ENCODE measurements at regions not wholly inside any gene's neighbourhood (a gene's known extent, or its start where the extent isn't known, plus 50 kb on each side); places are given as distances from the start of the nearest gene placed in this dataset.

- no peak overlapping the region for H3K27ac ChIP-seq (ENCODE audit: low read length)
- H3K27me3 ChIP-seq (ENCODE audit: low read depth, low read length) = no peaks in the 10 kb centered on the region
- no peaks in the 10 kb centered on the region for H3K9me3 ChIP-seq (ENCODE audit: control insufficient read depth in 1 of 2, low read length in 2 of 2)
- H3K4me3 ChIP-seq (ENCODE audit: low read depth in 1 of 2, low read length in 2 of 2) = no peak overlapping the region
- no peaks in the 10 kb centered on the region for H3K36me3 ChIP-seq (ENCODE audit: control insufficient read depth in 1 of 2, insufficient read depth in 2 of 2, low read length in 2 of 2)
- no peaks in the 10 kb centered on the region for H3K4me1 ChIP-seq (ENCODE audit: control insufficient read depth in 1 of 2, insufficient read depth in 2 of 2, low read length in 2 of 2)
Measured at GRCh38 chr3:6155650-6156338, 705.1 kb upstream of the GRM7 start.

GRCh38 chr3:6165951-6166350 is 695.0 kb upstream of the GRM7 start:
- H3K27ac ChIP-seq (ENCODE audit: low read length) = no peak overlapping the region
- no peak overlapping the region for H3K4me3 ChIP-seq (ENCODE audit: low read depth in 1 of 2, low read length in 2 of 2)
- H3K27me3 ChIP-seq (ENCODE audit: low read depth, low read length) = no peaks in the 10 kb centered on the region
- H3K4me1 ChIP-seq (ENCODE audit: control insufficient read depth in 1 of 2, insufficient read depth in 2 of 2, low read length in 2 of 2) = no peaks in the 10 kb centered on the region
- H3K36me3 ChIP-seq (ENCODE audit: control insufficient read depth in 1 of 2, insufficient read depth in 2 of 2, low read length in 2 of 2) = no peaks in the 10 kb centered on the region
- H3K9me3 ChIP-seq (ENCODE audit: control insufficient read depth in 1 of 2, low read length in 2 of 2) = no peaks in the 10 kb centered on the region

- H3K9me3 ChIP-seq (ENCODE audit: control insufficient read depth in 1 of 2, low read length in 2 of 2) = no peaks in the 10 kb centered on the region
- no peaks in the 10 kb centered on the region for H3K36me3 ChIP-seq (ENCODE audit: control insufficient read depth in 1 of 2, insufficient read depth in 2 of 2, low read length in 2 of 2)
- no peak overlapping the region for H3K4me3 ChIP-seq (ENCODE audit: low read depth in 1 of 2, low read length in 2 of 2)
- H3K4me1 ChIP-seq (ENCODE audit: control insufficient read depth in 1 of 2, insufficient read depth in 2 of 2, low read length in 2 of 2) = no peaks in the 10 kb centered on the region
- no peak overlapping the region for H3K27ac ChIP-seq (ENCODE audit: low read length)
- no peaks in the 10 kb centered on the region for H3K27me3 ChIP-seq (ENCODE audit: low read depth, low read length)
Measured at GRCh38 chr3:6168256-6168655, 692.7 kb upstream of the GRM7 start.

DNA sequence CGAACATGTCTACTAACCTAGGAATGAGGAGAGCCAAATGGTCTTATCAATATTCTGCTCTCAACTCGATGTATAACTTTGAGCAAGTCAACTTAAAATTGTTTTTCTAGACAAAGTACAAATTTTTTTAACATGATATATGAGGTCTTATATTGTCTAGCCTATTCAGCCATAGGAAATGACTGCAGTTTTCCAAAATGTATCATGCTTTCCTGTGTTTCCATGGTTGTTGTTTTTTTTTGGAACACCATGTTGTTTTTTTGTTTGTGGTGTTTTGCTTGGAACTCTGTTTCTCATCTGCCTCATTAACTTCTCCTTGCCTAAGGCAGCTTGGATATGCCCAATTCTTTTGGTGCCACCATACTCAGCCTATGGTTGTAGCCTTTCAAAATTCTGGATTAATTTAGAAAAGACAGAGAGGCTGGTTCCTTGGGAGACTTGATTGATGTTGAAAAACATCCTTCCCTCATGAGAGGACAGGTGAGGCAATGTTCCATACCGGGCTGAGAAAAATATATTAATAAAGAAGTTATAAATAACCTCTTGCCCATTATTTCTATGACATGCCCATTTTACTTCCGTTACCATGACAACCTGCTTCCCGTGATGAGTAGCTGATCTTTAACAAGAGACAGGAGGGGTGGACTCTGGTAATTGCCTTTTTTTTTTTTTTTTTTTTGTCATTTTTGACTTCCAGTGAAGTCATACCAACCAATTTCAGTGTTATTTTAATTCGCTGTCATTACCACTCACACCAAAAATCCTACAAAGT is 687.9 kb upstream of the GRM7 start:
- H3K4me1 ChIP-seq (ENCODE audit: control insufficient read depth in 1 of 2, insufficient read depth in 2 of 2, low read length in 2 of 2) = no peaks in the 10 kb centered on the region
- no peaks in the 10 kb centered on the region for H3K36me3 ChIP-seq (ENCODE audit: control insufficient read depth in 1 of 2, insufficient read depth in 2 of 2, low read length in 2 of 2)
- H3K27me3 ChIP-seq (ENCODE audit: low read depth, low read length) = no peaks in the 10 kb centered on the region
- H3K27ac ChIP-seq (ENCODE audit: low read length) = no peak overlapping the region
- H3K9me3 ChIP-seq (ENCODE audit: control insufficient read depth in 1 of 2, low read length in 2 of 2) = no peaks in the 10 kb centered on the region
- H3K4me3 ChIP-seq (ENCODE audit: low read depth in 1 of 2, low read length in 2 of 2) = no peak overlapping the region

DNA sequence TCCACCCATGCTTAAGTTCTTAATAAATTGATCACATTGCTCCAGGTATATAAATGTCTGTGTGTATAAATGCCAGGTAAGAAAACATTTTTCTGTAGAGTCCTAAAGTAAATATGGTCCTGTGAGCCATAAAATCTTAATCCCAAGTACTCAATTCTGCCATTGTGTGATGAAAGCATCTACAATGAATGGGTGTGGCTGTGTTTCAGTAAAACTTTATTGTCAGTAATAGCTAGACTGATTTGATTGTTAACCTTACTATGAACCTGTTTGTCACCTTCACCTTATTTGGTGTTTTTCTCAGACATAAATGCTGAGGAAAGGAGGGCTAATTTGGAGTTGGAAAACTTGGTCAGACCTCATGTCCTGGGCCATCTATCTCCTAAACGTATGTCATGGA is 683.5 kb upstream of the GRM7 start:
- Histone ChIP-seq H3K27me3 (ENCODE audit: low read depth, low read length) (no peaks in the 10 kb centered on the region), H3K4me3 (ENCODE audit: low read depth in 1 of 2, low read length in 2 of 2) (no peak overlapping the region), H3K4me1 (ENCODE audit: control insufficient read depth in 1 of 2, insufficient read depth in 2 of 2, low read length in 2 of 2) (no peaks in the 10 kb centered on the region), H3K36me3 (ENCODE audit: control insufficient read depth in 1 of 2, insufficient read depth in 2 of 2, low read length in 2 of 2) (no peaks in the 10 kb centered on the region), H3K9me3 (ENCODE audit: control insufficient read depth in 1 of 2, low read length in 2 of 2) (no peaks in the 10 kb centered on the region), H3K27ac (ENCODE audit: low read length) (no peak overlapping the region)

- Histone ChIP-seq H3K9me3 (ENCODE audit: control insufficient read depth in 1 of 2, low read length in 2 of 2) (no peaks in the 10 kb centered on the region), H3K4me3 (ENCODE audit: low read depth in 1 of 2, low read length in 2 of 2) (no peak overlapping the region), H3K27me3 (ENCODE audit: low read depth, low read length) (no peaks in the 10 kb centered on the region), H3K36me3 (ENCODE audit: control insufficient read depth in 1 of 2, insufficient read depth in 2 of 2, low read length in 2 of 2) (no peaks in the 10 kb centered on the region), H3K27ac (ENCODE audit: low read length) (no peak overlapping the region), H3K4me1 (ENCODE audit: control insufficient read depth in 1 of 2, insufficient read depth in 2 of 2, low read length in 2 of 2) (no peaks in the 10 kb centered on the region)
Measured at GRCh38 chr3:6179761-6180160, 681.2 kb upstream of the GRM7 start.

- Histone ChIP-seq H3K4me3 (ENCODE audit: low read depth in 1 of 2, low read length in 2 of 2) (no peak overlapping the region), H3K9me3 (ENCODE audit: control insufficient read depth in 1 of 2, low read length in 2 of 2) (no peaks in the 10 kb centered on the region), H3K27me3 (ENCODE audit: low read depth, low read length) (no peaks in the 10 kb centered on the region), H3K36me3 (ENCODE audit: control insufficient read depth in 1 of 2, insufficient read depth in 2 of 2, low read length in 2 of 2) (no peaks in the 10 kb centered on the region), H3K27ac (ENCODE audit: low read length) (no peak overlapping the region), H3K4me1 (ENCODE audit: control insufficient read depth in 1 of 2, insufficient read depth in 2 of 2, low read length in 2 of 2) (no peaks in the 10 kb centered on the region)
Measured at GRCh38 chr3:6180171-6180570, 680.7 kb upstream of the GRM7 start.

- Histone ChIP-seq H3K4me3 (ENCODE audit: low read depth in 1 of 2, low read length in 2 of 2) (no peak overlapping the region), H3K27ac (ENCODE audit: low read length) (no peak overlapping the region), H3K4me1 (ENCODE audit: control insufficient read depth in 1 of 2, insufficient read depth in 2 of 2, low read length in 2 of 2) (no peaks in the 10 kb centered on the region), H3K36me3 (ENCODE audit: control insufficient read depth in 1 of 2, insufficient read depth in 2 of 2, low read length in 2 of 2) (no peaks in the 10 kb centered on the region), H3K9me3 (ENCODE audit: control insufficient read depth in 1 of 2, low read length in 2 of 2) (no peaks in the 10 kb centered on the region), H3K27me3 (ENCODE audit: low read depth, low read length) (no peaks in the 10 kb centered on the region)
Measured at GRCh38 chr3:6182476-6182875, 678.4 kb upstream of the GRM7 start.

GRCh38 chr3:6182909-6183308 is 678.0 kb upstream of the GRM7 start:
- Histone ChIP-seq H3K36me3 (ENCODE audit: control insufficient read depth in 1 of 2, insufficient read depth in 2 of 2, low read length in 2 of 2) (no peaks in the 10 kb centered on the region), H3K4me1 (ENCODE audit: control insufficient read depth in 1 of 2, insufficient read depth in 2 of 2, low read length in 2 of 2) (no peaks in the 10 kb centered on the region), H3K27me3 (ENCODE audit: low read depth, low read length) (no peaks in the 10 kb centered on the region), H3K4me3 (ENCODE audit: low read depth in 1 of 2, low read length in 2 of 2) (no peak overlapping the region), H3K9me3 (ENCODE audit: control insufficient read depth in 1 of 2, low read length in 2 of 2) (no peaks in the 10 kb centered on the region), H3K27ac (ENCODE audit: low read length) (no peak overlapping the region)

DNA sequence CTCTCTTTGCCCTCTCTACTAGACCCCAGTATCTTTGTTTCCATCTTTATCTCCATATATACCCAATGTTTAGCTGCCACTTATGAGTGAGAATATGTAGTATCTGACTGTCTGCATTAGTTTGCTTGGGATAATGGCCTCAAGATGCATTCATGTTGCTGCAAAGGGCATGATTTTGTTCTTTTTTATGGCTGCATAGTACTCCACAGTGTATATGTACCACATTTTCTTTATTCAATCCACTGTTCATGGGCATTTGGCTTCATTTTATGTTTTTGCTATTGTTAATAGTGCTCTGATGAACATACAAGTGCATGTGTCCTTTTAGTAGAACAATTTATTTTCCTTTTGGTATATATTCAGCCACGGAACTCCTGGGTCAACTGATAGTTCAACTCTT is 671.5 kb upstream of the GRM7 start:
- H3K4me1 ChIP-seq (ENCODE audit: control insufficient read depth in 1 of 2, insufficient read depth in 2 of 2, low read length in 2 of 2) = no peaks in the 10 kb centered on the region
- no peak overlapping the region for H3K4me3 ChIP-seq (ENCODE audit: low read depth in 1 of 2, low read length in 2 of 2)
- H3K36me3 ChIP-seq (ENCODE audit: control insufficient read depth in 1 of 2, insufficient read depth in 2 of 2, low read length in 2 of 2) = no peaks in the 10 kb centered on the region
- no peak overlapping the region for H3K27ac ChIP-seq (ENCODE audit: low read length)
- no peaks in the 10 kb centered on the region for H3K27me3 ChIP-seq (ENCODE audit: low read depth, low read length)
- no peaks in the 10 kb centered on the region for H3K9me3 ChIP-seq (ENCODE audit: control insufficient read depth in 1 of 2, low read length in 2 of 2)

DNA sequence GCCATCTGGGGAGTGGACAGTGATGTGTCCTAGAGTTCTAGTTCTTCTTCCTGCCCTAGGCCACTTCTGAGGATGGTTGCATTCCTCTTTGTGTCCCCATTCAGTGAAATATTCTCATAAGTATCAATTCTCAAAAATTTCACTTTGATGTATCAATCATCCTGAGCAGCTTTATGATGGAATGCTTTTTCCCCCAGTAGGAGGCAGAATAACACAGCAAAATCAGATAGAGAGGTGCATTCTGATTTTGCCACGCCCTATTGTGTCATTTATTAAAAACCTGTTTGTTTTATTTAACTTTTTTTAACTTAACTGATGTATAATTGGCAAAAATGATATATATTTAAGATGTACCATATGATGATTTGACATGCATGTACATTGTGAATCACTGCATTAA is 656.0 kb upstream of the GRM7 start:
- no peak overlapping the region for H3K27ac ChIP-seq (ENCODE audit: low read length)
- no peaks in the 10 kb centered on the region for H3K9me3 ChIP-seq (ENCODE audit: control insufficient read depth in 1 of 2, low read length in 2 of 2)
- H3K36me3 ChIP-seq (ENCODE audit: control insufficient read depth in 1 of 2, insufficient read depth in 2 of 2, low read length in 2 of 2) = no peaks in the 10 kb centered on the region
- H3K4me1 ChIP-seq (ENCODE audit: control insufficient read depth in 1 of 2, insufficient read depth in 2 of 2, low read length in 2 of 2) = no peaks in the 10 kb centered on the region
- no peak overlapping the region for H3K4me3 ChIP-seq (ENCODE audit: low read depth in 1 of 2, low read length in 2 of 2)
- no peaks in the 10 kb centered on the region for H3K27me3 ChIP-seq (ENCODE audit: low read depth, low read length)
